Liver (tissue), 8 donors: ENCODE measurements at regions not wholly inside any gene's neighbourhood (a gene's known extent, or its start where the extent isn't known, plus 50 kb on each side); places are given as distances from the start of the nearest gene placed in this dataset.

ENCODE experiments used
- DNase-seq: peaks from one replicate; pipeline ENCODE4 v3.0.0-alpha.2; 2017; ENCODE audit warnings: low spot score
- H3K27ac ChIP-seq, 2 donors: one replicate each; pipeline ENCODE4 v1.7.0; 2013; ENCODE audit warnings: inconsistent platforms in 2 of 2, low read length in 2 of 2, control low read depth in 1 of 2, low read depth in 1 of 2, mild to moderate bottlenecking in 1 of 2
- H3K27me3 ChIP-seq, 4 donors: one replicate each; pipeline versions ENCODE4 v1.6.1 to v1.7.0; 2013; ENCODE audit warnings: low read length in 3 of 4, inconsistent platforms in 1 of 4, mild to moderate bottlenecking in 1 of 4, moderate library complexity in 1 of 4; ENCODE audit not compliant: control insufficient read depth in 4 of 4, insufficient read depth in 4 of 4
- H3K36me3 ChIP-seq, 4 donors: one replicate each; pipeline versions ENCODE4 v1.6.1 to v1.7.0; 2013; ENCODE audit warnings: low read length in 3 of 4, mild to moderate bottlenecking in 3 of 4, low read depth in 1 of 4, moderate library complexity in 1 of 4; ENCODE audit not compliant: control insufficient read depth in 4 of 4, insufficient read depth in 3 of 4
- H3K4me1 ChIP-seq, 4 donors: one replicate each; pipeline versions ENCODE4 v1.6.1 to v1.7.0; 2013; ENCODE audit warnings: low read length in 3 of 4, mild to moderate bottlenecking in 3 of 4, moderate library complexity in 1 of 4; ENCODE audit not compliant: control insufficient read depth in 4 of 4, insufficient read depth in 4 of 4
- H3K4me3 ChIP-seq, 3 donors: one replicate each; pipeline versions ENCODE4 v1.6.1 to v1.7.0; 2013; ENCODE audit warnings: low read length in 3 of 3, control low read depth in 1 of 3, low read depth in 1 of 3, mild to moderate bottlenecking in 1 of 3
- H3K9ac ChIP-seq, 2 donors: one replicate each; pipeline ENCODE4 v1.7.0; 2013; ENCODE audit warnings: low read length in 2 of 2, mild to moderate bottlenecking in 2 of 2, moderate library complexity in 2 of 2, control low read depth in 1 of 2, low read depth in 1 of 2
- H3K9me3 ChIP-seq, 4 donors: one replicate each; pipeline versions ENCODE4 v1.6.1 to v1.7.0; 2013; ENCODE audit warnings: low read length in 3 of 4; ENCODE audit not compliant: control insufficient read depth in 4 of 4
- ATF3 ChIP-seq: IDR thresholded peaks from 2 replicates; pipeline ENCODE4 v1.6.1; 2016; ENCODE audit warnings: antibody characterized with exemption
- CTCF ChIP-seq: fragments of 150-350 bp; IDR thresholded peaks from 2 replicates; pipeline ENCODE4 v1.5.1; 2017; ENCODE audit warnings: improper control_type of control experiment, low read depth, low read length; ENCODE audit not compliant: missing input control
- EGR1 ChIP-seq, 2 donors: IDR thresholded peaks; 2 replicates each; pipeline ENCODE4 v1.6.1; 2016 to 2018; ENCODE audit warnings: antibody characterized with exemption in 2 of 2, low read depth in 2 of 2
- FOXA1 ChIP-seq: IDR thresholded peaks from 2 replicates; pipeline ENCODE4 v1.6.1; 2016; ENCODE audit warnings: antibody characterized with exemption
- FOXA2 ChIP-seq: IDR thresholded peaks from 2 replicates; pipeline ENCODE4 v1.6.1; 2016; ENCODE audit warnings: antibody characterized with exemption
- GABPA ChIP-seq, 2 donors: IDR thresholded peaks in 1 of 2; conservative IDR thresholded peaks in 1 of 2; 2 replicates each; pipeline ENCODE4 v1.6.1; 2016; ENCODE audit warnings: antibody characterized with exemption in 2 of 2, mild to moderate bottlenecking in 1 of 2, moderate library complexity in 1 of 2
- HNF4A ChIP-seq, 2 donors: conservative IDR thresholded peaks; 2 replicates each; pipeline ENCODE4 v1.6.1; 2016; ENCODE audit warnings: antibody characterized with exemption in 2 of 2, mild to moderate bottlenecking in 2 of 2
- HNF4G ChIP-seq: IDR thresholded peaks from 2 replicates; pipeline ENCODE4 v1.6.1; 2016; ENCODE audit warnings: antibody characterized with exemption
- JUND ChIP-seq, 2 donors: IDR thresholded peaks; 2 replicates each; pipeline ENCODE4 v1.6.1; 2016; ENCODE audit warnings: antibody characterized with exemption in 2 of 2
- MAX ChIP-seq: IDR thresholded peaks from 2 replicates; pipeline ENCODE4 v1.6.1; 2016; ENCODE audit warnings: antibody characterized with exemption
- NR2F2 ChIP-seq: IDR thresholded peaks from 2 replicates; pipeline ENCODE4 v1.6.1; 2016; ENCODE audit warnings: antibody characterized with exemption
- RAD21 ChIP-seq, 2 donors: IDR thresholded peaks; 2 replicates each; pipeline ENCODE4 v1.6.1; 2016; ENCODE audit warnings: antibody characterized with exemption in 2 of 2, mild to moderate bottlenecking in 2 of 2
- RXRA ChIP-seq, 2 donors: IDR thresholded peaks; 2 replicates each; pipeline ENCODE4 v1.6.1; 2017 to 2018; ENCODE audit warnings: antibody characterized with exemption in 2 of 2, mild to moderate bottlenecking in 1 of 2
- SP1 ChIP-seq: IDR thresholded peaks from 2 replicates; pipeline ENCODE4 v1.6.1; 2018; ENCODE audit warnings: antibody characterized with exemption, mild to moderate bottlenecking
- TAF1 ChIP-seq: conservative IDR thresholded peaks from 2 replicates; pipeline ENCODE4 v1.6.1; 2016; ENCODE audit warnings: antibody characterized with exemption, mild to moderate bottlenecking
- YY1 ChIP-seq: IDR thresholded peaks from 2 replicates; pipeline ENCODE4 v1.6.1; 2016; ENCODE audit warnings: antibody characterized with exemption, mild to moderate bottlenecking
- WGBS: extraction: QIAGEN DNeasy Blood & Tissue Kit; methylation state at CpG from one replicate; pipeline ENCODE4 v1.1.7; 2013; 5-methylcytosine and 5-hydroxymethylcytosine counted together
- TF ChIP-seq, protein P1 (sequence below): IDR thresholded peaks from 2 replicates; pipeline ENCODE4 v1.6.1; 2016; ENCODE audit warnings: antibody characterized with exemption, mild to moderate bottlenecking
- TF ChIP-seq, protein P2 (sequence below): IDR thresholded peaks from 2 replicates; pipeline ENCODE4 v1.6.1; 2016; ENCODE audit warnings: antibody characterized with exemption
- donor health status: healthy.
- donor health status: healthy.
- donor health status: healthy.
- donor health status: healthy.
- donor health status: healthy.

DNA sequence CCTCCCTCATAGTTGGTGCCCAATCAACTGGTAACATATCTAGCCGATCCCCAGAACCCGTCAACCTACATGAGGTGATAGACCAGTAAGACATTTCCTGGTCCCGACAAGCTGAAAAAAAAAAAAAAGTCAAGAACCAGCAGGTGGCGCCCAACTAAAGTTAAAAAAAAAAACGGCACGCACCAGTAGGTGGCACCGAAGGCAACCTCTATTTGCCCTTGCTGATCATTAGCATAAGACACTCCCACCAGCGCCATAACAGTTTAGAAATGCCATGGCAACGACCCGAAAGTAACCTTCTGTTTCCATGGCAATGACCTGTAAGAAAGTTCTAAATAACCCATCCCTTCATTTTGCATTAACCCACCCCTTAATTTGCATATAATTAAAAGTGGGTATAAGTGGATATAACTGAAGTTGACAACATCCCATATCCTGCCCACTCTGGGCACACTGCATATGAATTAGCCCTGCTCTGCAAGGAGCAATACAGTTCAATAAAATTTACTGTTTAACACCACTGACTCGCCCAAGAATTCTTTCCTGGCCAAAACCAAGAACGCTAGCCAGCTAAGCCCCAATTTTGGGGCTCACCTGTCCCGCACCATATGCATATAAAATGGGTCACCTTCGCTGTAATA lies 83.9 kb upstream of the SPANXB1 start:
- no peak overlapping the region for H3K4me3 ChIP-seq
- peak; percentile 35 for DNase-seq
- H3K27ac ChIP-seq = no peak overlapping the region
- no peak overlapping the region for H3K9ac ChIP-seq
- H3K4me1 ChIP-seq = peaks cover 0 to 15% (median 14%) of the 10 kb centered on the region in 4 donors
- 29% methylated on average over 14 of the region's 14 CpGs for WGBS
- H3K36me3 ChIP-seq = no peaks in the 10 kb centered on the region
- no peaks in the 10 kb centered on the region for H3K9me3 ChIP-seq
- TF ChIP-seq EGR1 (IDR thresholded peaks at IDR 0.05; ENCODE audit: low read depth in 2 of 2) (no peak), FOXA1 (no peak), JUND (IDR thresholded peaks at IDR 0.05) (no peak), YY1 (no peak), HNF4A (conservative IDR thresholded peaks at IDR 0.05) (no peak), SP1 (peak; percentile 12), RXRA (IDR thresholded peaks at IDR 0.05) (peak; percentile 36 to 61), MAX (no peak), NR2F2 (peak; percentile 37), TAF1 (no peak), GABPA (IDR thresholded peaks at IDR 0.05 in 1 of 2, conservative IDR thresholded peaks at IDR 0.05 in 1 of 2) (no peak), RAD21 (IDR thresholded peaks at IDR 0.05) (peak; percentile 78 to 87), FOXA2 (no peak), ATF3 (no peak), CTCF (peak; percentile 60), HNF4G (no peak)
- TF ChIP-seq, protein P1, sequence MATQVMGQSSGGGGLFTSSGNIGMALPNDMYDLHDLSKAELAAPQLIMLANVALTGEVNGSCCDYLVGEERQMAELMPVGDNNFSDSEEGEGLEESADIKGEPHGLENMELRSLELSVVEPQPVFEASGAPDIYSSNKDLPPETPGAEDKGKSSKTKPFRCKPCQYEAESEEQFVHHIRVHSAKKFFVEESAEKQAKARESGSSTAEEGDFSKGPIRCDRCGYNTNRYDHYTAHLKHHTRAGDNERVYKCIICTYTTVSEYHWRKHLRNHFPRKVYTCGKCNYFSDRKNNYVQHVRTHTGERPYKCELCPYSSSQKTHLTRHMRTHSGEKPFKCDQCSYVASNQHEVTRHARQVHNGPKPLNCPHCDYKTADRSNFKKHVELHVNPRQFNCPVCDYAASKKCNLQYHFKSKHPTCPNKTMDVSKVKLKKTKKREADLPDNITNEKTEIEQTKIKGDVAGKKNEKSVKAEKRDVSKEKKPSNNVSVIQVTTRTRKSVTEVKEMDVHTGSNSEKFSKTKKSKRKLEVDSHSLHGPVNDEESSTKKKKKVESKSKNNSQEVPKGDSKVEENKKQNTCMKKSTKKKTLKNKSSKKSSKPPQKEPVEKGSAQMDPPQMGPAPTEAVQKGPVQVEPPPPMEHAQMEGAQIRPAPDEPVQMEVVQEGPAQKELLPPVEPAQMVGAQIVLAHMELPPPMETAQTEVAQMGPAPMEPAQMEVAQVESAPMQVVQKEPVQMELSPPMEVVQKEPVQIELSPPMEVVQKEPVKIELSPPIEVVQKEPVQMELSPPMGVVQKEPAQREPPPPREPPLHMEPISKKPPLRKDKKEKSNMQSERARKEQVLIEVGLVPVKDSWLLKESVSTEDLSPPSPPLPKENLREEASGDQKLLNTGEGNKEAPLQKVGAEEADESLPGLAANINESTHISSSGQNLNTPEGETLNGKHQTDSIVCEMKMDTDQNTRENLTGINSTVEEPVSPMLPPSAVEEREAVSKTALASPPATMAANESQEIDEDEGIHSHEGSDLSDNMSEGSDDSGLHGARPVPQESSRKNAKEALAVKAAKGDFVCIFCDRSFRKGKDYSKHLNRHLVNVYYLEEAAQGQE = no peak
- TF ChIP-seq, protein P2, sequence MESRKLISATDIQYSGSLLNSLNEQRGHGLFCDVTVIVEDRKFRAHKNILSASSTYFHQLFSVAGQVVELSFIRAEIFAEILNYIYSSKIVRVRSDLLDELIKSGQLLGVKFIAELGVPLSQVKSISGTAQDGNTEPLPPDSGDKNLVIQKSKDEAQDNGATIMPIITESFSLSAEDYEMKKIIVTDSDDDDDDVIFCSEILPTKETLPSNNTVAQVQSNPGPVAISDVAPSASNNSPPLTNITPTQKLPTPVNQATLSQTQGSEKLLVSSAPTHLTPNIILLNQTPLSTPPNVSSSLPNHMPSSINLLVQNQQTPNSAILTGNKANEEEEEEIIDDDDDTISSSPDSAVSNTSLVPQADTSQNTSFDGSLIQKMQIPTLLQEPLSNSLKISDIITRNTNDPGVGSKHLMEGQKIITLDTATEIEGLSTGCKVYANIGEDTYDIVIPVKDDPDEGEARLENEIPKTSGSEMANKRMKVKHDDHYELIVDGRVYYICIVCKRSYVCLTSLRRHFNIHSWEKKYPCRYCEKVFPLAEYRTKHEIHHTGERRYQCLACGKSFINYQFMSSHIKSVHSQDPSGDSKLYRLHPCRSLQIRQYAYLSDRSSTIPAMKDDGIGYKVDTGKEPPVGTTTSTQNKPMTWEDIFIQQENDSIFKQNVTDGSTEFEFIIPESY = no peak
- no peaks in the 10 kb centered on the region for H3K27me3 ChIP-seq
